GM12872 (cell line): ENCODE measurements at regions not wholly inside any gene's neighbourhood (a gene's known extent, or its start where the extent isn't known, plus 50 kb on each side); places are given as distances from the start of the nearest gene placed in this dataset.

Source experiments
- TF ChIP-seq, protein P1 (sequence below): IDR thresholded peaks from 3 replicates; pipeline ENCODE4 v1.5.1; 2011; ENCODE audit warnings: low read depth, mild to moderate bottlenecking, low read length, moderate library complexity; ENCODE audit not compliant: insufficient read depth

DNA sequence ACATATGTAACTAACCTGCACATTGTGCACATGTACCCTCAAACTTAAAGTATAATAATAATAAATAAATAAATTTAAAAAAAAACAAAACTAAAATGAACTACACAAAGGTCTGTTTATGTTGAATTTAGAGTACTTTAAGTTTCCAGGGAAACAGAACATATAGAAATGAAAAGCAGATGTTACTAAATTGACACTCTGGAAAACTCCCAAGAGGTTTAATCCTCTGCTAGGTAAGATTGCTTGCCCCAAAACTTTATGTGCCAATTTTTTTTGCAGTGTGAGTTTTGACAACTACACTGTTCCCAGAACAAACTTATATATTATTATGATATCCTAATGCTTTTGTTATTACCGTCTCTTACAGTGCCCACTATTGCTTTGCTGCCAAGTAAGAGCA lies 134.3 kb upstream of the MRPS30 start:
- TF ChIP-seq, protein P1, sequence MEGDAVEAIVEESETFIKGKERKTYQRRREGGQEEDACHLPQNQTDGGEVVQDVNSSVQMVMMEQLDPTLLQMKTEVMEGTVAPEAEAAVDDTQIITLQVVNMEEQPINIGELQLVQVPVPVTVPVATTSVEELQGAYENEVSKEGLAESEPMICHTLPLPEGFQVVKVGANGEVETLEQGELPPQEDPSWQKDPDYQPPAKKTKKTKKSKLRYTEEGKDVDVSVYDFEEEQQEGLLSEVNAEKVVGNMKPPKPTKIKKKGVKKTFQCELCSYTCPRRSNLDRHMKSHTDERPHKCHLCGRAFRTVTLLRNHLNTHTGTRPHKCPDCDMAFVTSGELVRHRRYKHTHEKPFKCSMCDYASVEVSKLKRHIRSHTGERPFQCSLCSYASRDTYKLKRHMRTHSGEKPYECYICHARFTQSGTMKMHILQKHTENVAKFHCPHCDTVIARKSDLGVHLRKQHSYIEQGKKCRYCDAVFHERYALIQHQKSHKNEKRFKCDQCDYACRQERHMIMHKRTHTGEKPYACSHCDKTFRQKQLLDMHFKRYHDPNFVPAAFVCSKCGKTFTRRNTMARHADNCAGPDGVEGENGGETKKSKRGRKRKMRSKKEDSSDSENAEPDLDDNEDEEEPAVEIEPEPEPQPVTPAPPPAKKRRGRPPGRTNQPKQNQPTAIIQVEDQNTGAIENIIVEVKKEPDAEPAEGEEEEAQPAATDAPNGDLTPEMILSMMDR, result no peak

- TF ChIP-seq, protein P1, result no peak
These were observed 143.5 kb upstream of the MRPS30 start for GRCh38 chr5:44665101-44665701.

GRCh38 chr5:44664711-44665100 lies 144.0 kb upstream of the MRPS30 start:
- TF ChIP-seq, protein P1, result no peak

DNA sequence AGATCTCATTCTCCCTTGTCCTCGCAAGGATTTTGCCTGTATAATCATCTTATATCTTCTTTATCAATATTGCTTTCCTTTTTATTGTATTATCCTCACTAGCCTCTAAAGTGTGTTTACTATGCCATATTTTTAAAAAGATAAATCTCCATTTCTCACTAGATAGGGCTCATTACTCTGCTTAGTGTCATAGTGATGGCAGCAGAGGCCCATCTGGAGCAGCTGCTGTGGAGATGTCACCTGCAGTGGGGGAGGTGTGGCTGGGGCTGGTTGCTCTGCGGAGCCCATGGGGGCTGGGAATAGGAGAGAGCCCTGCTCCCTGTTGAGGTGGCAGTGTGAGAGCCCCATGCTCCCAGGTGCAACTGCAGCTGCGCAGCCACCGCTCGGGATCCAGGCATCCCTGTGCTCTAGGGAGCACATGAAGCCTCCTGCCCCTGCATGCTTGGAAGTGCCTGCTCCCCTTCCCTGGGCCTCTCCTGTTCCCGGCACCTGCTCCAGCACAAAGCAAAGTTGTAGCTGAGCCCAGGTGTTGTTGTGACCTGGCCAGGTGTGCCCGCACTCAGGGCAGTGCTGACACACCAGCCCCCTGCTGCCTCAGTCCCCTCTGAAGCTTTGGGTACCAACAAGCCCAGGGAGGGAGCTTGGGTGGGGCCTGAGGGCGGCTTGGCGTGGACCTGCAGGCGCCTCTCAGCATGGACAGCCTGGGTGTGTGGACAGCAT lies 144.6 kb upstream of the MRPS30 start:
- TF ChIP-seq, protein P1, result no peak

DNA sequence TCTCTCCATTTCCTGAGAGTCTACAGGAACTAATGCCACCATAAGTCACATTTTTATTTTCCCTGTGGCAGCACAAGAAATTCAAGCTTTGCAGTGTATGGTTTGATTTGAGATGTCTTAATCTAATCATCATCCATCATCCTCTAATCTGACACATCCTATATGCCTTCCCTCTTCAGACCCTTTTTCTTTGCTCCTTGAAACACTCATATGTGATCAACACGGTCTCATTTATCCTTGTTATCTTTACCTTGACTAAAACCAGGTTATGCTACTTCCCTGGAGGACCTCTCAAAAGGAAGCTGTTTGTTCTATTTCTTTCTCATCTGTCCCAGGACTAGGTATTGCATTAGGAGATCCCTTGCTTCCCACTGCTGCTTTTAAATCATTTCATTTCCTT lies 146.9 kb upstream of the MRPS30 start:
- TF ChIP-seq, protein P1, result no peak

GRCh38 chr5:44660251-44660650 lies 148.5 kb upstream of the MRPS30 start:
- TF ChIP-seq, protein P1, result no peak

- TF ChIP-seq, protein P1, result no peak
These were observed 149.4 kb upstream of the MRPS30 start for GRCh38 chr5:44659334-44659733.
